ENCODE measurements at regions not wholly inside any gene's neighbourhood (a gene's known extent, or its start where the extent isn't known, plus 50 kb on each side); places are given as distances from the start of the nearest gene placed in this dataset.

DNA sequence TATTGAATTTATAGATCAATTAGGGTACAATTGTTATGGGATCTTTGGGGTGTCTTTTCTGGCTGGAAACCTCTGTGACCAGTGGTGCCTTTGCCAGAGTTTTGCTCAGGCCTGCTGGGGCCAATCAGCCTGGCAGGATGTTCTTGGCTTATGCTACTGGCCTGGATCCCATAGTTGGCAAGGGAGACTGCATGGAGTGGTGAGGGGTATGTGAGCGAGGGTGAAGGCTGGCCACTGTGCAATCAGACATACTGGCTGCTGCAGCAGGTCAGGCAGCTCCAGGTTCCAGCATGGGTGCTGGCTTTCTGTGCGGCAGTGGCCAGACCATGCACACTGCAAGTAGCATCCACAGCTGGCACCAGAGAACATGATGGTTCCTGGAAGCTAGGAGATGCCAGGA, 1053.2 kb upstream of the GBE1 start:
- TF ChIP-seq, protein P1, sequence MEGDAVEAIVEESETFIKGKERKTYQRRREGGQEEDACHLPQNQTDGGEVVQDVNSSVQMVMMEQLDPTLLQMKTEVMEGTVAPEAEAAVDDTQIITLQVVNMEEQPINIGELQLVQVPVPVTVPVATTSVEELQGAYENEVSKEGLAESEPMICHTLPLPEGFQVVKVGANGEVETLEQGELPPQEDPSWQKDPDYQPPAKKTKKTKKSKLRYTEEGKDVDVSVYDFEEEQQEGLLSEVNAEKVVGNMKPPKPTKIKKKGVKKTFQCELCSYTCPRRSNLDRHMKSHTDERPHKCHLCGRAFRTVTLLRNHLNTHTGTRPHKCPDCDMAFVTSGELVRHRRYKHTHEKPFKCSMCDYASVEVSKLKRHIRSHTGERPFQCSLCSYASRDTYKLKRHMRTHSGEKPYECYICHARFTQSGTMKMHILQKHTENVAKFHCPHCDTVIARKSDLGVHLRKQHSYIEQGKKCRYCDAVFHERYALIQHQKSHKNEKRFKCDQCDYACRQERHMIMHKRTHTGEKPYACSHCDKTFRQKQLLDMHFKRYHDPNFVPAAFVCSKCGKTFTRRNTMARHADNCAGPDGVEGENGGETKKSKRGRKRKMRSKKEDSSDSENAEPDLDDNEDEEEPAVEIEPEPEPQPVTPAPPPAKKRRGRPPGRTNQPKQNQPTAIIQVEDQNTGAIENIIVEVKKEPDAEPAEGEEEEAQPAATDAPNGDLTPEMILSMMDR (IDR thresholded peaks at IDR 0.05) = no peak
- TF ChIP-seq POLR2A (IDR thresholded peaks at IDR 0.05) = no peak
